A549 (cell line): ENCODE measurements at regions not wholly inside any gene's neighbourhood (a gene's known extent, or its start where the extent isn't known, plus 50 kb on each side); places are given as distances from the start of the nearest gene placed in this dataset.
A peak's percentile ranks its signal among the peaks of the same experiment; 100 is the strongest.

Experiments used
- ATAC-seq, 2 experiments: fragments of 200-7000 bp in 1 of 2; fragments of >200 bp in 1 of 2; cut with Nextera tagmentation in 1 of 2; cut with Tn5 transposase in 1 of 2; 3 replicates each; pipeline versions ENCODE4 v1.8.0 to v1.9.1; 2018 to 2020; ENCODE audit warnings: mild to moderate bottlenecking in 1 of 2, moderate library complexity in 1 of 2
- CTCF ChIA-PET: fragments of 300-600 bp; sonication (Branson Sonifier 250); formaldehyde crosslinking; extraction: SDS; loops from one replicate; lab custom pipeline; 2021; ENCODE audit warnings: antibody characterized with exemption, inconsistent platforms; lab: Yijun Ruan, JAX
- POLR2A ChIA-PET: fragments of 350-600 bp; formaldehyde crosslinking; extraction: SDS; loops from one replicate; lab custom pipeline; 2021; ENCODE audit warnings: antibody characterized with exemption, inconsistent platforms; lab: Yijun Ruan, JAX
- DNase-seq, 2 experiments: peaks; one replicate each; pipeline versions ENCODE4 v3.0.0 to v3.0.0-alpha.2; 2011 to 2016; ENCODE audit warnings: low read depth in 1 of 2, low spot score in 1 of 2
- FAIRE-seq: peaks from 2 replicates; lab custom pipeline; 2011; peaks lifted over from hg19 to GRCh38; lab: Jason Lieb, UNC
- H3K27ac ChIP-seq, 2 experiments: fragments of >200 bp; sonication (Bioruptor Twin); formaldehyde crosslinking; 3 replicates each; pipeline ENCODE4 v1.5.1; 2016 to 2017
- H3K4me1 ChIP-seq: fragments of >200 bp; sonication (Bioruptor Twin); formaldehyde crosslinking; 3 replicates; pipeline ENCODE4 v1.6.1; 2016
- H3K4me2 ChIP-seq: fragments of >200 bp; sonication (Bioruptor Twin); formaldehyde crosslinking; 3 replicates; pipeline ENCODE4 v1.6.1; 2016
- H3K4me3 ChIP-seq: fragments of >200 bp; sonication (Bioruptor Twin); formaldehyde crosslinking; 3 replicates; pipeline ENCODE4 v1.5.1; 2016
- H3K9me3 ChIP-seq: fragments of >200 bp; sonication (Bioruptor Twin); formaldehyde crosslinking; 3 replicates; pipeline ENCODE4 v1.6.1; 2016
- BHLHE40 ChIP-seq: IDR thresholded peaks from 2 replicates; pipeline ENCODE4 v1.6.1; 2012; ENCODE audit warnings: low read depth, low read length, inconsistent platforms
- CHD4 ChIP-seq: fragments of 200-600 bp; sonication (generic); IDR thresholded peaks from 2 replicates; pipeline ENCODE4 v1.6.1; 2016; ENCODE audit warnings: antibody characterized with exemption, mild to moderate bottlenecking, borderline replicate concordance
- E2F6 ChIP-seq: IDR thresholded peaks from 2 replicates; pipeline ENCODE4 v1.6.1; 2012; ENCODE audit warnings: low read depth, borderline replicate concordance
- EHF ChIP-seq: fragments of 250-450 bp; sonication (Bioruptor Pico); IDR thresholded peaks from 2 replicates; pipeline ENCODE4 v1.5.0; 2020; ENCODE audit warnings: mild to moderate bottlenecking
- EHMT2 ChIP-seq: fragments of 200-600 bp; sonication (generic); IDR thresholded peaks from 2 replicates; pipeline ENCODE4 v1.6.1; 2016; ENCODE audit warnings: antibody characterized with exemption, low read depth, mild to moderate bottlenecking, moderate library complexity
- ELK1 ChIP-seq: fragments of 150-350 bp; IDR thresholded peaks from 2 replicates; pipeline ENCODE4 v1.6.1; 2014; ENCODE audit warnings: low read depth, mild to moderate bottlenecking, low read length
- EP300 ChIP-seq, 2 experiments: fragments of >200 bp; sonication (Bioruptor Twin); formaldehyde crosslinking; IDR thresholded peaks; 2 replicates in 1 of 2; 3 replicates in 1 of 2; pipeline ENCODE4 v1.6.1; 2016 to 2017
- FOSB ChIP-seq: fragments of 250-450 bp; sonication (Bioruptor Pico); IDR thresholded peaks from 2 replicates; pipeline ENCODE4 v1.5.0; 2020; ENCODE audit warnings: mild to moderate bottlenecking, moderate library complexity
- FOSL2 ChIP-seq, 2 experiments: fragments of 450-650 bp in 1 of 2; fragments of >200 bp in 1 of 2; sonication (Bioruptor Twin) in 1 of 2; formaldehyde crosslinking; IDR thresholded peaks; 2 replicates each; pipeline versions ENCODE4 v1.5.0 to v1.6.1; 2016 to 2020; ENCODE audit warnings: mild to moderate bottlenecking in 1 of 2, moderate library complexity in 1 of 2
- HEYL ChIP-seq: fragments of 250-450 bp; sonication (Bioruptor Pico); IDR thresholded peaks from 2 replicates; pipeline ENCODE4 v1.8.0; 2021; ENCODE audit warnings: mild to moderate bottlenecking, moderate library complexity
- HOXB5 ChIP-seq: fragments of 250-450 bp; sonication (Bioruptor Pico); IDR thresholded peaks from 2 replicates; pipeline ENCODE4 v1.5.0; 2020; ENCODE audit warnings: mild to moderate bottlenecking, moderate library complexity
- JUN ChIP-seq, 2 experiments: fragments of >200 bp; sonication (Bioruptor Twin); formaldehyde crosslinking; IDR thresholded peaks; 2 replicates in 1 of 2; 3 replicates in 1 of 2; pipeline ENCODE4 v1.6.1; 2016 to 2017
- KDM1A ChIP-seq: fragments of 200-600 bp; sonication (generic); IDR thresholded peaks from 2 replicates; pipeline ENCODE4 v1.6.1; 2016; ENCODE audit warnings: low read depth, mild to moderate bottlenecking
- NFE2L2 ChIP-seq: fragments of 150-350 bp; conservative IDR thresholded peaks from 2 replicates; pipeline ENCODE4 v1.6.1; 2014; ENCODE audit warnings: low read length
- PBX3 ChIP-seq: IDR thresholded peaks from 2 replicates; pipeline ENCODE4 v1.6.1; 2012
- PHF8 ChIP-seq: fragments of 200-600 bp; sonication (generic); IDR thresholded peaks from 2 replicates; pipeline ENCODE4 v1.6.1; 2016; ENCODE audit warnings: low read depth, mild to moderate bottlenecking, antibody characterized with exemption, moderate library complexity, borderline replicate concordance
- POLR2A ChIP-seq: IDR thresholded peaks from 2 replicates; pipeline ENCODE4 v1.6.1; 2012; ENCODE audit warnings: mild to moderate bottlenecking, low read length
- RARB ChIP-seq: fragments of 250-450 bp; sonication (Bioruptor Pico); IDR thresholded peaks from 2 replicates; pipeline ENCODE4 v1.8.0; 2021; ENCODE audit warnings: mild to moderate bottlenecking, moderate library complexity
- RCOR1 ChIP-seq: fragments of 150-350 bp; IDR thresholded peaks from 2 replicates; pipeline ENCODE4 v1.6.1; 2014; ENCODE audit warnings: antibody characterized with exemption, low read length, low read depth
- REST ChIP-seq: fragments of 200-600 bp; sonication (generic); IDR thresholded peaks from 2 replicates; pipeline ENCODE4 v1.6.1; 2016; ENCODE audit warnings: antibody characterized with exemption, mild to moderate bottlenecking, moderate library complexity
- SMC3 ChIP-seq: fragments of >200 bp; sonication (Bioruptor Twin); formaldehyde crosslinking; IDR thresholded peaks from 3 replicates; pipeline ENCODE4 v1.6.1; 2018; ENCODE audit warnings: inconsistent platforms
- TFCP2L1 ChIP-seq: fragments of 250-450 bp; sonication (Bioruptor Pico); IDR thresholded peaks from 2 replicates; pipeline ENCODE4 v1.5.0; 2021; ENCODE audit warnings: mild to moderate bottlenecking
- TP53 ChIP-seq: fragments of 250-450 bp; sonication (Bioruptor Pico); IDR thresholded peaks from 2 replicates; pipeline ENCODE4 v1.5.0; 2021; ENCODE audit warnings: mild to moderate bottlenecking, moderate library complexity
- ZFP36 ChIP-seq: fragments of 450-650 bp; IDR thresholded peaks from 2 replicates; pipeline ENCODE4 v1.6.1; 2014; ENCODE audit warnings: borderline replicate concordance; ENCODE audit not compliant: partially characterized antibody
- ZSCAN20 ChIP-seq: fragments of 250-450 bp; sonication (Bioruptor Pico); IDR thresholded peaks from 2 replicates; pipeline ENCODE4 v1.8.0; 2022; ENCODE audit warnings: mild to moderate bottlenecking, moderate library complexity
- WGBS: methylation state at CpG from one replicate; pipeline ENCODE4 v1.1.6; 2017; ENCODE audit errors: missing lambda C conversion rate; 5-methylcytosine and 5-hydroxymethylcytosine counted together

- no peak for ATAC-seq
- no peak for FAIRE-seq
- POLR2A ChIA-PET: interaction anchor here (1.6 to 3.6 kb wide), 3 partner anchors 14 to 33 kb away, joined by 5 to 39 read pairs (median 20); no protein-coding TSS in a partner anchor
- peak overlapping the region; percentile 99 to 100 for H3K27ac ChIP-seq
- no peak for DNase-seq
- WGBS: 7% methylated on average over 2 of the region's 2 CpGs
- TF ChIP-seq ZFP36 (no peak), KDM1A (no peak), SMC3 (no peak), TP53 (no peak), EHMT2 (no peak), EP300 (IDR thresholded peaks at IDR 0.05) (no peak), ELK1 (no peak), ZSCAN20 (CRISPR knock-in tag) (no peak), CHD4 (no peak), E2F6 (no peak), HOXB5 (CRISPR knock-in tag) (no peak), REST (no peak), BHLHE40 (no peak), PHF8 (no peak), EHF (no peak), TFCP2L1 (CRISPR knock-in tag) (no peak), POLR2A (no peak), HEYL (CRISPR knock-in tag) (no peak), NFE2L2 (no peak)
- peak overlapping the region; percentile 96 for H3K4me2 ChIP-seq
- H3K4me3 ChIP-seq: peak overlapping the region; percentile 32; the same call in 2 of the 3 replicates
- no peaks in the 10 kb centered on the region for H3K9me3 ChIP-seq
- CTCF ChIA-PET: interaction anchor here (1.6 kb wide), 1 partner anchor 62 kb away, joined by 6 read pairs; no protein-coding TSS in a partner anchor
- H3K4me1 ChIP-seq: peaks cover 20% of the 10 kb centered on the region
These were observed 82.1 kb upstream of the PPARA start for GRCh38 chr22:46068181-46068592.

- CTCF ChIA-PET: interaction anchor here (0.8 to 2.3 kb wide), 6 partner anchors 17 to 63 kb away, joined by 3 to 15 read pairs (median 6); no protein-coding TSS in a partner anchor
- Histone ChIP-seq H3K4me3 (peak overlapping the region; percentile 73), H3K4me2 (peak overlapping the region; percentile 96), H3K4me1 (peaks cover 20% of the 10 kb centered on the region), H3K9me3 (no peaks in the 10 kb centered on the region), H3K27ac (peak overlapping the region; percentile 99 to 100)
- WGBS: 3% methylated on average over 14 of the region's 14 CpGs
- ATAC-seq (peak in 1 of 2 experiments; percentile 17; a peak in 3 of 6 replicates), FAIRE-seq (no peak), DNase-seq (no peak)
- POLR2A ChIA-PET: interaction anchor here (1.0 to 3.6 kb wide), 8 partner anchors 8 to 62 kb away, joined by 3 to 39 read pairs (median 12); no protein-coding TSS in a partner anchor
- TF ChIP-seq PBX3 (no peak), FOSB (CRISPR knock-in tag) (0 out of 2 replicates have a peak, but pooled peaks have one; percentile 29), RCOR1 (no peak), RARB (peak; percentile 30; the same call in 1 of the 2 replicates), FOSL2 (IDR thresholded peaks at IDR 0.05) (no peak), FOSL2 (CRISPR knock-in tag; IDR thresholded peaks at IDR 0.05) (no peak), JUN (IDR thresholded peaks at IDR 0.05) (no peak)
- TF ChIP-seq, all 56 proteins: peak for 2
These were observed 81.5 kb upstream of the PPARA start for GRCh38 chr22:46068593-46069491.
